ENCODE measurements at regions not wholly inside any gene's neighbourhood (a gene's known extent, or its start where the extent isn't known, plus 50 kb on each side); places are given as distances from the start of the nearest gene placed in this dataset.

DNA sequence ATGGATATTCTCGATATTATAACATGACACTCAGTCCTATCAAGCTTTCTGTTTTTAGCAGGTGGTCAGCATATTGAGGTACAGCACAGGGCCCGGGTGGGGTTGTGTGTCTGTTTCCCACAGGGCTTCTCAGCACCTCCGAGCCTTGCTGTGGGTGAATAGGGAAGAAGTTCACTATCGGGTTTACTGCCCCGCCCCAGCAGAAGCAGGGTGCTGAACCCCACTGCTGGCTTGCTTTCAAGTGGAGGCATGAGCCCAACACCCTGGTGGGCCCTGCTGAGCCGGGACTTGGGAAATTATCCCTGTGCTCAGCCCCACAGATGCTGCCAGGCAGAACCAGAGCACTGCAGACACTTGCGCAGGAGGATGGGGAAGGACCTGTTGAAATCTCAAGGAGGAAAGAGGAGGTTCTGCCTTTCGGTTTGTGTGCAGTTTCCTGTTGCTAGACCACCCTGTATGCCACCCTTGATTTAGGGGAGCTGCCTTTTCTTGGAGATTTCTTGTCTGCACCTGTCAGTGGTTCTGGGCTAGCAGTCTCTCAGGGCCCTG is 270.3 kb upstream of the SALL3 start:
- H3K36me3 ChIP-seq (ENCODE audit: control insufficient read depth, insufficient read depth, low read length), result no peaks in the 10 kb centered on the region
- no peak overlapping the region for H3K4me3 ChIP-seq (ENCODE audit: low read depth, low read length)
- H3K27me3 ChIP-seq (ENCODE audit: control insufficient read depth, insufficient read depth, low read length), result no peaks in the 10 kb centered on the region
- CTCF ChIA-PET, result no interaction called here
- no peak for DNase-seq (ENCODE audit: low read depth)
- POLR2A ChIA-PET, result no interaction called here
- TF ChIP-seq, protein P1, sequence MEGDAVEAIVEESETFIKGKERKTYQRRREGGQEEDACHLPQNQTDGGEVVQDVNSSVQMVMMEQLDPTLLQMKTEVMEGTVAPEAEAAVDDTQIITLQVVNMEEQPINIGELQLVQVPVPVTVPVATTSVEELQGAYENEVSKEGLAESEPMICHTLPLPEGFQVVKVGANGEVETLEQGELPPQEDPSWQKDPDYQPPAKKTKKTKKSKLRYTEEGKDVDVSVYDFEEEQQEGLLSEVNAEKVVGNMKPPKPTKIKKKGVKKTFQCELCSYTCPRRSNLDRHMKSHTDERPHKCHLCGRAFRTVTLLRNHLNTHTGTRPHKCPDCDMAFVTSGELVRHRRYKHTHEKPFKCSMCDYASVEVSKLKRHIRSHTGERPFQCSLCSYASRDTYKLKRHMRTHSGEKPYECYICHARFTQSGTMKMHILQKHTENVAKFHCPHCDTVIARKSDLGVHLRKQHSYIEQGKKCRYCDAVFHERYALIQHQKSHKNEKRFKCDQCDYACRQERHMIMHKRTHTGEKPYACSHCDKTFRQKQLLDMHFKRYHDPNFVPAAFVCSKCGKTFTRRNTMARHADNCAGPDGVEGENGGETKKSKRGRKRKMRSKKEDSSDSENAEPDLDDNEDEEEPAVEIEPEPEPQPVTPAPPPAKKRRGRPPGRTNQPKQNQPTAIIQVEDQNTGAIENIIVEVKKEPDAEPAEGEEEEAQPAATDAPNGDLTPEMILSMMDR (IDR thresholded peaks at IDR 0.05; ENCODE audit: insufficient read depth, low read depth, low read length), result no peak

DNA sequence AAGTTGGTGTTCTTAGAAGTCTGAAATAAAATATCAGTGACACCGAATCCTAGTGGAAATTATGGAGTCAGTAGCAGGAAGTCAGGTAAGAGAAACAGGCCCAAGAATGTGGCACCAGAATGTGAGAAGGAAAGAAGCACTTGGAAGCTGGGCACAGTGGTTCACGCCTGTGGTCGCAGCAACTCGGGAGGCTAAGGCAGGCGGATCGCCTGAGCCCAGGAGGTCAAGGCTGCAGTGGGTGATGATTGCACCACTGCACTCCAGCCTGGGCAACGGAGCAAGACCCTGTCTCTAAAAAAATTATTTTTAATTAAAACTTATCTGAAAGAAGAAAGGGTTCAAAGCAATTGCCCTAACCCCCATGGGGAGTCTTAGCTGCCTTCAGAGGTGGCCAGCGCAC is 268.3 kb upstream of the SALL3 start:
- ChIA-PET POLR2A (no interaction called here), CTCF (no interaction called here)
- Histone ChIP-seq H3K27me3 (ENCODE audit: control insufficient read depth, insufficient read depth, low read length) (no peaks in the 10 kb centered on the region), H3K36me3 (ENCODE audit: control insufficient read depth, insufficient read depth, low read length) (no peaks in the 10 kb centered on the region), H3K4me3 (ENCODE audit: low read depth, low read length) (no peak overlapping the region)
- TF ChIP-seq, protein P1 (IDR thresholded peaks at IDR 0.05; ENCODE audit: insufficient read depth, low read depth, low read length), result no peak
- no peak for DNase-seq (ENCODE audit: low read depth)

DNA sequence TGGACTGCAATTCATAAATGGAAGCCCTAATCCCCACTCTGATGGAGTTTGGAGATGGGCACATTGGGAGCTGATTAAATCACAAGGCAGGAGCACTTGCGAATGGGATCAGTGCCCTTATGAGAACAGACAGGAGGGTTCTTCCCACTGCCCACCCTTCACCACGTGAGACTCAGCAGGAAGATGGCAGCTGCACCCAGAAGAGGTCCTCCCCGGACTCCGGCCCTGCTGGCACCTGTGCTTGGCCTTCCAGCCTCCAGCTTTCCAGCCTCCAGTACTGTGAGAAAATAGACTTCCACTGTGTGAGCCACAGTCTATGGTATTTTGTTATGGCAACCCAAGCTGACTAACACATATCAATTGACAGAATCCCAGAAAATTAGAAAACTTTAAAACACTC is 267.6 kb upstream of the SALL3 start:
- ChIA-PET CTCF (no interaction called here), POLR2A (no interaction called here)
- TF ChIP-seq, protein P1 (IDR thresholded peaks at IDR 0.05; ENCODE audit: insufficient read depth, low read depth, low read length), result no peak
- DNase-seq (ENCODE audit: low read depth), result no peak
- Histone ChIP-seq H3K27me3 (ENCODE audit: control insufficient read depth, insufficient read depth, low read length) (no peaks in the 10 kb centered on the region), H3K4me3 (ENCODE audit: low read depth, low read length) (no peak overlapping the region), H3K36me3 (ENCODE audit: control insufficient read depth, insufficient read depth, low read length) (no peaks in the 10 kb centered on the region)

DNA sequence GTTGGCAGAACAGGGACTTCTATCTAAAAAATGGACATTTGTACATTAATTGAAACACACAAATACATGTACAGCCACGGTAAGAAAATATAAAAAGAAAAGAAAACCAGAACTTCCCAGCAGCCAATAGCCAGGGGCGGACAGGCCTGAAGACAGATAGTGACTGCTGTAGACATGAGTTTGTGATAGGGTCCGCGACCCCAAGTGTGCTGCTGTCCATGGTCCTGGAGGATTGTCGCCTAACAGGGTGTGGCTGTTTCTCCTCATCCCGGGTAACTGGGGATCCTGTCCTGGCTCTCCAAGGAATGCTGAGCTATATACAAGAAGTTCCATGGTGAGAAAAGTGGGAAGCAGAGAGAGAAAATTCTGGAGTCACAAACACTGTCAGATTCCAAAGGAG is 266.5 kb upstream of the SALL3 start:
- no peaks in the 10 kb centered on the region for H3K27me3 ChIP-seq (ENCODE audit: control insufficient read depth, insufficient read depth, low read length)
- ChIA-PET POLR2A (no interaction called here), CTCF (no interaction called here)
- no peak overlapping the region for H3K4me3 ChIP-seq (ENCODE audit: low read depth, low read length)
- DNase-seq (ENCODE audit: low read depth), result no peak
- H3K36me3 ChIP-seq (ENCODE audit: control insufficient read depth, insufficient read depth, low read length), result no peaks in the 10 kb centered on the region
- TF ChIP-seq, protein P1 (IDR thresholded peaks at IDR 0.05; ENCODE audit: insufficient read depth, low read depth, low read length), result no peak

DNA sequence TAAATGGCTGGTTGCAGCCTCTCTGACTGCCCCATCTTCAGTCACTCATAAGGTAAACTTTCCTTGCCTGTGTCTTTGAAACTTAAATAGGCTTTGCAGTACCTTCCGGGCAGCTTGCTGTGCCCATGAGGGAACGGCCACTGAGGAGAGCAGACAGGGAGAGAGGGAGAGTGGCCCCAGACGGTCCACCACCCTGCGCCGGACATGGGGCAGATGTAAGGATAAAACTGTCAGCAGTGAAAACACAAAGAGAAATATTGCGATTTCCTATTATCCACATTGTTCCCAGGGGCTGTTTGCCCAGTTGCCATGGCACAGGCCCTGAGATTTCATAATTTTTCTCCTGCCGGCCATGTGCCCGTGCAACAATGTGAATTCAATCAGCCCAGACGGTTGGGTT is 265.9 kb upstream of the SALL3 start:
- no peak for DNase-seq (ENCODE audit: low read depth)
- H3K4me3 ChIP-seq (ENCODE audit: low read depth, low read length), result no peak overlapping the region
- H3K36me3 ChIP-seq (ENCODE audit: control insufficient read depth, insufficient read depth, low read length), result no peaks in the 10 kb centered on the region
- H3K27me3 ChIP-seq (ENCODE audit: control insufficient read depth, insufficient read depth, low read length), result no peaks in the 10 kb centered on the region
- TF ChIP-seq, protein P1 (IDR thresholded peaks at IDR 0.05; ENCODE audit: insufficient read depth, low read depth, low read length), result no peak
- ChIA-PET POLR2A (no interaction called here), CTCF (no interaction called here)
